IMR-90 (cell line): ENCODE measurements at regions not wholly inside any gene's neighbourhood (a gene's known extent, or its start where the extent isn't known, plus 50 kb on each side); places are given as distances from the start of the nearest gene placed in this dataset.

ENCODE experiments used
- ATAC-seq: fragments of 200-7000 bp; cut with Tn5 transposase; 2 replicates; pipeline ENCODE4 v1.9.1; 2020; ENCODE audit warnings: low read depth, mild to moderate bottlenecking, moderate library complexity
- BruUV-seq: library from RNA; stranded (reverse); fragments of 400-500 nt; replicated peaks from 2 replicates; lab custom pipeline; 2021; lab: Mats Ljungman, UMichigan
- CTCF ChIA-PET: fragments of 300-600 bp; formaldehyde crosslinking; extraction: SDS; loops from one replicate; lab custom pipeline; 2021; ENCODE audit warnings: antibody characterized with exemption; lab: Yijun Ruan, JAX
- POLR2A ChIA-PET: fragments of 300-600 bp; sonication (Branson Sonifier 250); formaldehyde crosslinking; loops from one replicate; lab custom pipeline; 2022; ENCODE audit warnings: antibody characterized with exemption; ENCODE audit not compliant: unreplicated experiment; lab: Charles Lee
- DNase-seq: peaks from one replicate; pipeline ENCODE4 v3.0.0; 2013
- H2AFZ ChIP-seq: replicated peaks from 2 replicates; pipeline ENCODE3; 2013; ENCODE audit warnings: low read length, mild to moderate bottlenecking; ENCODE audit not compliant: poor library complexity
- H2AK5ac ChIP-seq: 2 replicates; pipeline ENCODE4 v1.6.1; 2013; ENCODE audit warnings: low read depth, low read length, inconsistent platforms
- H2AK9ac ChIP-seq: replicated peaks from 2 replicates; pipeline ENCODE3; 2013; ENCODE audit warnings: mild to moderate bottlenecking, low read depth, low read length, moderate library complexity; ENCODE audit not compliant: poor library complexity
- H2BK120ac ChIP-seq: 2 replicates; pipeline ENCODE4 v1.6.1; 2013; ENCODE audit warnings: low read depth, low read length, inconsistent platforms
- H2BK15ac ChIP-seq: 3 replicates; pipeline ENCODE4 v1.6.1; 2013; ENCODE audit warnings: low read depth, low read length, inconsistent platforms
- H2BK20ac ChIP-seq: 2 replicates; pipeline ENCODE4 v1.6.1; 2013; ENCODE audit warnings: low read depth, mild to moderate bottlenecking, inconsistent platforms, low read length, moderate library complexity
- H2BK5ac ChIP-seq: 2 replicates; pipeline ENCODE4 v1.6.1; 2013; ENCODE audit warnings: mild to moderate bottlenecking, low read depth, low read length, inconsistent platforms; ENCODE audit not compliant: poor library complexity, severe bottlenecking
- H3K14ac ChIP-seq: replicated peaks from 2 replicates; pipeline ENCODE4 v1.6.1; 2013; ENCODE audit warnings: low read depth, low read length, inconsistent platforms
- H3K18ac ChIP-seq: 2 replicates; pipeline ENCODE4 v1.6.1; 2013; ENCODE audit warnings: low read depth, low read length, control low read depth
- H3K23ac ChIP-seq: 2 replicates; pipeline ENCODE4 v1.6.1; 2013; ENCODE audit warnings: low read depth, low read length, inconsistent platforms
- H3K27ac ChIP-seq: 2 replicates; pipeline ENCODE4 v1.5.1; 2013; ENCODE audit warnings: mild to moderate bottlenecking, control low read depth, low read length; ENCODE audit not compliant: insufficient read depth
- H3K27me3 ChIP-seq: 2 replicates; pipeline ENCODE4 v1.6.1; 2013; ENCODE audit warnings: low read length; ENCODE audit not compliant: control insufficient read depth, insufficient read depth
- H3K36me3 ChIP-seq: 2 replicates; pipeline ENCODE4 v1.6.1; 2013; ENCODE audit warnings: low read length, mixed read lengths; ENCODE audit not compliant: control insufficient read depth, insufficient read depth
- H3K4ac ChIP-seq: 2 replicates; pipeline ENCODE4 v1.6.1; 2013; ENCODE audit warnings: low read depth, low read length, inconsistent platforms
- H3K4me1 ChIP-seq: 2 replicates; pipeline ENCODE4 v1.6.1; 2013; ENCODE audit warnings: low read length, mixed read lengths; ENCODE audit not compliant: control insufficient read depth, insufficient read depth
- H3K4me2 ChIP-seq: 2 replicates; pipeline ENCODE4 v1.6.1; 2013; ENCODE audit warnings: low read depth, mild to moderate bottlenecking, control low read depth, low read length, moderate library complexity
- H3K4me3 ChIP-seq: 2 replicates; pipeline ENCODE4 v1.5.1; 2013; ENCODE audit warnings: low read depth, mild to moderate bottlenecking, control low read depth, low read length, moderate library complexity; ENCODE audit not compliant: insufficient read depth
- H3K56ac ChIP-seq: 2 replicates; pipeline ENCODE4 v1.6.1; 2013; ENCODE audit warnings: low read length, inconsistent platforms; ENCODE audit not compliant: insufficient read depth; ENCODE audit errors: extremely low read depth
- H3K79me1 ChIP-seq, 2 experiments: 2 replicates each; pipeline ENCODE4 v1.6.1; 2013; ENCODE audit warnings: low read length in 2 of 2, inconsistent platforms in 1 of 2, low read depth in 1 of 2
- H3K9ac ChIP-seq: 2 replicates; pipeline ENCODE4 v1.6.1; 2013; ENCODE audit warnings: low read depth, low read length, control low read depth
- H3K9me1 ChIP-seq: 2 replicates; pipeline ENCODE4 v1.6.1; 2013; ENCODE audit warnings: low read length, inconsistent platforms; ENCODE audit not compliant: insufficient read depth
- H3K9me3 ChIP-seq: 2 replicates; pipeline ENCODE4 v1.6.1; 2013; ENCODE audit warnings: low read length; ENCODE audit not compliant: control insufficient read depth, insufficient read depth
- H4K20me1 ChIP-seq: 2 replicates; pipeline ENCODE4 v1.6.1; 2013; ENCODE audit warnings: low read length, inconsistent platforms; ENCODE audit not compliant: insufficient read depth
- H4K5ac ChIP-seq: 2 replicates; pipeline ENCODE4 v1.6.1; 2013; ENCODE audit warnings: mild to moderate bottlenecking, low read depth, low read length, control low read depth
- H4K8ac ChIP-seq, 2 experiments: 2 replicates each; pipeline ENCODE4 v1.6.1; 2013; ENCODE audit warnings: low read depth in 2 of 2, low read length in 2 of 2, control low read depth in 1 of 2, inconsistent platforms in 1 of 2
- H4K91ac ChIP-seq: 2 replicates; pipeline ENCODE4 v1.6.1; 2013; ENCODE audit warnings: low read depth, low read length, inconsistent platforms; ENCODE audit not compliant: insufficient read depth
- BHLHE40 ChIP-seq: fragments of 150-350 bp; IDR thresholded peaks from 2 replicates; pipeline ENCODE4 v1.6.1; 2016; ENCODE audit warnings: mild to moderate bottlenecking, low read depth, low read length
- CEBPB ChIP-seq: IDR thresholded peaks from 2 replicates; pipeline ENCODE4 v1.6.1; 2012; ENCODE audit warnings: low read depth, low read length, improper control_type of control experiment
- CHD1 ChIP-seq: IDR thresholded peaks from 2 replicates; pipeline ENCODE4 v1.6.1; 2012; ENCODE audit warnings: low read depth, low read length, improper control_type of control experiment
- CTCF ChIP-seq: conservative IDR thresholded peaks from 2 replicates; pipeline ENCODE4 v1.5.1; 2012; ENCODE audit warnings: mild to moderate bottlenecking, low read depth, low read length, improper control_type of control experiment
- ELK1 ChIP-seq: fragments of 150-350 bp; IDR thresholded peaks from 2 replicates; pipeline ENCODE4 v1.6.1; 2016; ENCODE audit warnings: low read depth, mild to moderate bottlenecking, low read length, moderate library complexity, borderline replicate concordance
- FOS ChIP-seq: fragments of 150-350 bp; IDR thresholded peaks from 2 replicates; pipeline ENCODE4 v1.6.1; 2016; ENCODE audit warnings: low read depth, low read length
- MAFK ChIP-seq: IDR thresholded peaks from 2 replicates; pipeline ENCODE4 v1.6.1; 2012; ENCODE audit warnings: low read depth, low read length, improper control_type of control experiment
- MAZ ChIP-seq: IDR thresholded peaks from 2 replicates; pipeline ENCODE4 v1.6.1; 2012; ENCODE audit warnings: low read depth, mild to moderate bottlenecking, low read length, improper control_type of control experiment, moderate library complexity, borderline replicate concordance
- MXI1 ChIP-seq: IDR thresholded peaks from 2 replicates; pipeline ENCODE4 v1.6.1; 2012; ENCODE audit warnings: low read depth, mild to moderate bottlenecking, low read length, moderate library complexity, borderline replicate concordance
- NFE2L2 ChIP-seq: fragments of 150-350 bp; IDR thresholded peaks from 2 replicates; pipeline ENCODE4 v1.6.1; 2016; ENCODE audit warnings: low read depth, mild to moderate bottlenecking, low read length
- POLR2A ChIP-seq: IDR thresholded peaks from 2 replicates; pipeline ENCODE4 v1.6.1; 2012; ENCODE audit warnings: mild to moderate bottlenecking, low read depth, low read length
- RAD21 ChIP-seq: IDR thresholded peaks from 2 replicates; pipeline ENCODE4 v1.6.1; 2012; ENCODE audit warnings: low read length, improper control_type of control experiment
- RCOR1 ChIP-seq: IDR thresholded peaks from 2 replicates; pipeline ENCODE4 v1.6.1; 2012; ENCODE audit warnings: mild to moderate bottlenecking, low read length, improper control_type of control experiment; ENCODE audit not compliant: insufficient replicate concordance
- RFX5 ChIP-seq: IDR thresholded peaks from 2 replicates; pipeline ENCODE4 v1.8.0; 2012; ENCODE audit warnings: low read depth, mild to moderate bottlenecking, low read length, moderate library complexity
- SMC3 ChIP-seq: fragments of 150-350 bp; IDR thresholded peaks from 2 replicates; pipeline ENCODE4 v1.6.1; 2016; ENCODE audit warnings: low read depth, mild to moderate bottlenecking, antibody characterized with exemption, low read length, moderate library complexity
- USF2 ChIP-seq: fragments of 150-350 bp; IDR thresholded peaks from 2 replicates; pipeline ENCODE4 v1.6.1; 2017; ENCODE audit warnings: mild to moderate bottlenecking, antibody characterized with exemption, low read length, low read depth
- whole genome bisulfite sequencing, 2 experiments: methylation state at CpG; one replicate each; pipeline versions ENCODE4 v1.1.5 to v1.1.7; 2013; ENCODE audit warnings: missing lambda C conversion rate in 2 of 2; ENCODE audit not compliant: insufficient read length in 1 of 2; ENCODE audit errors: extremely low coverage in 2 of 2; 5-methylcytosine and 5-hydroxymethylcytosine counted together
- dilution Hi-C: fragments of 300-500 bp; cut with HindIII; formaldehyde crosslinking; loops from one replicate; pipeline ENCODE4 v1.14.3; 2018; ENCODE audit warnings: low sequenced_read_pairs; ENCODE audit not compliant: unreplicated experiment
- in situ Hi-C: fragments of 300-500 bp; cut with MboI; formaldehyde crosslinking; loops from 3 replicates; pipeline ENCODE4 v1.14.3; 2019; ENCODE audit warnings: low sequenced_read_pairs, inconsistent platforms, mixed read lengths
- intact Hi-C: fragments of 100-400 bp; cut with micrococcal nuclease; formaldehyde crosslinking; loops from 2 replicates; pipeline ENCODE4 v1.10.0; 2022

GRCh38 chr6:71179249-71179885 is 109.2 kb upstream of the OGFRL1 start:
- no peak overlapping the region for H2BK20ac ChIP-seq
- H3K14ac ChIP-seq, result no peak overlapping the region
- H2AK9ac ChIP-seq, result no peak overlapping the region
- in situ Hi-C loops, result loop anchor here (25.0 kb wide), 1 partner anchor 908 kb away; no protein-coding TSS in a partner anchor
- H2BK15ac ChIP-seq, result no peak overlapping the region
- H2AFZ ChIP-seq, result no peak overlapping the region
- no peak overlapping the region for H4K8ac ChIP-seq
- no peaks in the 10 kb centered on the region for H3K9me1 ChIP-seq
- no peak overlapping the region for H3K56ac ChIP-seq
- no peak overlapping the region for H4K91ac ChIP-seq
- no peak overlapping the region for H2BK5ac ChIP-seq
- TF ChIP-seq SMC3 (no peak), POLR2A (no peak), MAZ (no peak), BHLHE40 (no peak), MXI1 (no peak), NFE2L2 (no peak), RAD21 (no peak), RCOR1 (no peak), MAFK (no peak), CEBPB (no peak), USF2 (no peak), FOS (no peak), CHD1 (no peak), RFX5 (no peak), CTCF (no peak), ELK1 (no peak)
- H3K4me3 ChIP-seq, result no peak overlapping the region
- intact Hi-C loops, result no loop called here
- no CpG with 5 or more reads among the region's 5 CpGs for WGBS, 2 experiments
- no peak for ATAC-seq
- no peak overlapping the region for H2BK120ac ChIP-seq
- no peaks in the 10 kb centered on the region for H4K20me1 ChIP-seq
- H3K4ac ChIP-seq, result no peak overlapping the region
- H3K9me3 ChIP-seq, result no peaks in the 10 kb centered on the region
- CTCF ChIA-PET, result interaction anchor here (0.5 kb wide), 1 partner anchor 44 kb away, joined by 3 read pairs; no protein-coding TSS in a partner anchor
- no peak overlapping the region for H2AK5ac ChIP-seq
- H3K4me1 ChIP-seq, result no peaks in the 10 kb centered on the region
- POLR2A ChIA-PET, result no interaction called here
- no peaks in the 10 kb centered on the region for H3K27me3 ChIP-seq
- no peak overlapping the region for H3K18ac ChIP-seq
- no peak overlapping the region for H3K27ac ChIP-seq
- no TSS peak for BruUV-seq
- H3K23ac ChIP-seq, result no peak overlapping the region
- H4K5ac ChIP-seq, result no peak overlapping the region
- dilution Hi-C loops, result loop anchor here (25.0 kb wide), 1 partner anchor 183 kb away; no protein-coding TSS in a partner anchor
- H3K9ac ChIP-seq, result no peak overlapping the region
- H3K79me1 ChIP-seq, result no peaks in the 10 kb centered on the region
- H3K36me3 ChIP-seq, result no peaks in the 10 kb centered on the region
- DNase-seq, result no peak
- H3K4me2 ChIP-seq, result no peak overlapping the region
